ENCODE measurements at regions not wholly inside any gene's neighbourhood (a gene's known extent, or its start where the extent isn't known, plus 50 kb on each side); places are given as distances from the start of the nearest gene placed in this dataset.

DNA sequence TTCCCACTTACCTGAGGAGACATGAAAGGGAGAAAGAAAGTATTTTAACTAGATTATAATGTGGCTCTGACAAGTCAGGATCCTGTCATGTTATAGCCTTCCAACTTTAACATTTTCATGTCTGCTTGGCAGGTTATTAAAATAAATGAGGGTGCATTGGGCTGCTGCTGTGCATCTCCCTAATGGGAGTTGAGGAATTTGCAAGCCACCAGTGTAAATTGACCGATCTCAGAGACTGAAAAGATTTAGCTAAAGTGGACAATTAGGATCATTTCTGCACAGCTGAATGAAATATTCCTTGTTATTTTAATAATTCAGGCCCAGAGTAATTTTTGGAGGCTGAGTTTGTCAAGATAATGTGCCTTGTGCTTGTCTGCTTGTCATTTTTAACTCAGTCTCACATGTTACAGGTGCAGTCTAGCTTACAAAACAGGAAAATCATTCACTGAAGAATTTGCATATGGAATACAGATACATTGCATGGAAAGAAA is 366.3 kb upstream of the ADAMTS16 start:
- DNase-seq: no peak

DNA sequence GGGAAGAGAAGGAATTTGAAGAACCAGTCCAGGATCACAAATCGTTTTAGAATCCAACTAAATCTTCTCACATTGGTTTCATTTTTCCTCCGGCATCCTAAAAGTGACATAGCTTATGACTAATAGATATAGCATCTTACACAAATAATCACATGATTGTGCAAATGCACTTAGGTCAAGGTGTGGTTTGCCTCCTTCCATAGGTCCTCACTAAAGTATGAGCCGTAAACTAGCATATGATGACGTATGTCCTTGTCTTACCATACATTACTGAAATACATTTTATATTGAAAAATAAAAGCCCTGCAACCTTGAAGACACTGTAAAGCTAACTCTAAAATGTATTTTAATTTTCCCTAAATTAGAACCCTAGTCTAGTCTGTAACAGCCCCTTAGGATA is 362.7 kb upstream of the ADAMTS16 start:
- DNase-seq: no peak

DNA sequence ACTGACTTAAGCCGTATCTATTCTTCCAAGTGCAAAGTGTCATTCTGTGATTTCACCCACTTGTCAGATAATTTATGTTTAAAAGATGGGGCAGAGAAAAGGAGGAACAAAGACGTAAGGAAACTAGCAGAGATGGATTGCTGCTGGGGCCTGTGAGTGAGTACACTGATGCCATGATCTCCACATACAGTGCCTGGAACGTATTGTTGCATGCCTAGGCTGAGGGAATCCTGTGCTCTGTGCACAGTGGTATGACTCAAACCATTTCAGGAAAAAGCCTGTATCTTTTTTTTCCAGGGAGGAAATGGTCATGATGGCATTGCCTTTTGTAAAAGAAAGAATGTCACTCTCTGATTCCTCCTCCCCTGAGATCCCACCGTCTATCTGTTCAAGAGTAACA is 359.5 kb upstream of the ADAMTS16 start:
- DNase-seq: no peak

DNA sequence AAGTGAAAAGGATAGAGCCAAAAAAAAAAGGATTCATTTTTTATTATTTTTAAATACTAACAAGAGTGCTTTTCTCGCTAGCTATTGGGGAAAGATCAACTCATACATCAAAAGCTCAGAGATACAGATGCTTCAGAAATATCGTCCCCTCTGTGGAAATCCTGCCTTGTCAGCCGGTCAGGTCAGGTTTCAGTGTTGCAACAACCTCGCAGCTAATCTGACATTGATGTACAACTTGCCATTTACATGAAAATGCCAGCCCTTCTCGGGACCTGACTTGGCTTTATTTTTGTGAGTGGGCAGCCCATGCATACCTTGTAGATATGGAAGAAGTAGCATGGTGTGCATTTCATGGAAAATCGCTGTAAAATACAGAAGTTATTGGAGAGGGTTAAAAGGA is 358.8 kb upstream of the ADAMTS16 start:
- no peak for DNase-seq

DNA sequence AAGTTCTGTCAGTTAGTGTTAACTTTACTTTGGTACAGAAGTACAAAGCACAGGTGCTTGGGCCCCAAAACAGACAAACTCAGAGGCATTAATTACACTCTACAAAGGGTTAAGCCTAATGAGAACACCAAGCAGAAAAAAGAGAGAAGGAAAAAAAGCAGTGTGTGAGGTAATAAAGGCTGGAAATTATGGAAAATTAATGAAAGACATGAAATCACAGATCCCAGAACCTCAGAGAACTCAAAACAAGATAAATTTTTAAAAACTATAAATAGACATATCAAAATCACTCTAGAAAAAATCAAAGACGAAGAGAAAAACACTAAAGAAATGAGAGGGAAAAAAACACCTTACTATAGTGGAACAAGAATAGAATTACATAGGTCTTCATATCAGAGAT is 354.2 kb upstream of the ADAMTS16 start:
- no peak for DNase-seq

DNA sequence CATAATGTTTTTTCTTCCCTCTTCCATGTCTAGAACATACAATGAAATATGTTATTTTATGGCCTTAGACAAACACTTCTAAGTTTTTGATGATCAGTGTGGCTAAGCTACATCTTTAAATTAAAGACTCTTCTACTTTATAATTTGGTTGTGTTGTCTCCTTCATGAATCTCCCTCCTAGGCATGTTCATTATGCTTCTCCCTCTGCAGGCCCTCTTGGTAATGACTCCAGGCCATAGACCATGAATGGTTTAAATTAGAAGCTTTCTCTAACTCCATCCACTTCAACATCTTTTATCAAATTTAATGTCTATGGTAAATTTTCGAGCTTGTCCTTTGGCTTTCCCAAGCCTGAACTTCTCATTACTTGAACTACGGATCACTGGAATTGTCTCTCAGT is 342.7 kb upstream of the ADAMTS16 start:
- no peak for DNase-seq

DNA sequence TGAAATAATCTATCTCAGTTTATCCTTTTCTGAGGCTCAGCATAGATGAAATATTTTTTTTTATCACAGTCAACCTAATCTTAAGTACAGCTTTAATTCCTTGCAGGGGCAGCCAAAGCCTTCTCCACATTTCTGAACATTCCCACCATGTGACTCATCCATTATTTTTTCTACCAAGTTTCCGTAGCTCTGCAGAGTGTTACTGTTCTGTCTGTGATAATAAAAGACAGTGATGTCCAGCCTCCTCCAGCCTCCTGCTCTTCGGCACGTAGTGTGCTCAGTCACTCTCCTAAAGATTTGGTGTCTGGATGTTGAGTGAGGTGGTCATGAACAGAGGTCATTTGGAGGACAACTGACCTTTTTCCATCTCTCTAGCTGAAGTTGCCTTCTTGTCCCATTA is 338.1 kb upstream of the ADAMTS16 start:
- DNase-seq: no peak

DNA sequence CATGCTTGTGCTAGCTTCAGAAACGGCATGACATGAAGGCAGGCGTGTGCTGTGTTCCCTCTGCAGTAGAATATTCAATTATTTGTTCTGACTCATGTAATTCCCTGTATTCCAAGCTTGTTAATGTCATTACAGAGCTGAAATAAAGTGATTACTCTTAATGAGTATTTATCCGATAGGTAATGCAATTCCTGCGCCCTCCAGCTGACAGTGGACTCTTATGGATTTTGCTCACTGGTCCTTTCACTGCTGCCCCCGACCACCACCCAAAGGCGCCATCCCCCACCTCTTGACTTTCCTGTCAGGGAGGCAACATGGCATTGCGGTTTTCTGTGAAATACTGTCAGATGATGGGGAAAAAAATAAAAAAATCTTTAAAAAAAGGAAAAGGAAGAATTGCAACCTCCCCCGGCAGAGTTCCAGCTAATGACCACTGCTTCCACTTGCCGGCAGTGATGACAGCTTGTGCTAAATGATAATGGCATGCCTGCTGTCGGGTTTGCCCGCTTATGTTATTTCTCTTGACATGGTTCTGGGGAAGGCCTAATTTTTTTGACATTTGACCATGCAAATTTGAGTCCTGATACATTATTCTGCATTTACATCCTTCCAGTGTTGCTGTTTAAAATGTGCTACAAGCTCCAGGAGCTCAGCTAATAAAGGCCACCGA is 335.3 kb upstream of the ADAMTS16 start:
- DNase-seq: no peak

DNA sequence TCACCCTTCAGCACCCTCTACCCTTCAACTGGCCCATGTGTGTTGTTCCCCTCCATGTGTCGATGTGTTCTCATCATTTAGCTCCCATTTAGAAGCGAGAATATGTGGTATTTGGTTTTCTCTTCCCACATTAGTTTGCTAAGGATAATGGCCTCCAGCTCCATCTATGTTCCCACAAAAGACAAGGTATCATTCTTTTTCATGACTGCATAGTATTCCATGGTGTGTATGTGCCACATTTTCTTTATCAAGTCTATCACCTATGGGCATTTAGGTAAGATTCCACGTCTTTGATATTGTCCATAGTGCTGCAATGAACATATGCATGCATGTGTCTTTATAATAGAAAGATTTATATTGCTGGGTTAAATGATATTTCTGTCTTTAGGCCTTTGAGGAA is 325.1 kb upstream of the ADAMTS16 start:
- DNase-seq: no peak

DNA sequence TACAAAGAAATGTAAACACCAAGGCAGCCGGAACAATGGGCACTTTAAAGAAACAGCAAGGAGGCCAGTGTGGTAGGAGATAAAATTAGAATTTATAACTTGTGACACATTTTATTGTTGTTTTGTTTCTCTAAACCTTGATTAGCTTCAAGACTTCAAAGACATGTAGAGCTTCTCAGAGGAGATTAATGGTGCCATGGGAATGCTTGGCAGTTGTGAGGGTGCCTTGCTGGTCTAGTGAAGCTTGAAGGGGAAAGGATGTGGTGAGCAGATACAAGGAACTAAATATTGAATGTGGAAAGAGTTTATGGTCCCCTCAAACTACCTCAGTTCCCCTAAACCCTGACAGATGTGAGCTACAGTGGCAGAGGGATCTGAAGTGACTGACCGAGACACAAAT is 322.4 kb upstream of the ADAMTS16 start:
- DNase-seq: no peak

DNA sequence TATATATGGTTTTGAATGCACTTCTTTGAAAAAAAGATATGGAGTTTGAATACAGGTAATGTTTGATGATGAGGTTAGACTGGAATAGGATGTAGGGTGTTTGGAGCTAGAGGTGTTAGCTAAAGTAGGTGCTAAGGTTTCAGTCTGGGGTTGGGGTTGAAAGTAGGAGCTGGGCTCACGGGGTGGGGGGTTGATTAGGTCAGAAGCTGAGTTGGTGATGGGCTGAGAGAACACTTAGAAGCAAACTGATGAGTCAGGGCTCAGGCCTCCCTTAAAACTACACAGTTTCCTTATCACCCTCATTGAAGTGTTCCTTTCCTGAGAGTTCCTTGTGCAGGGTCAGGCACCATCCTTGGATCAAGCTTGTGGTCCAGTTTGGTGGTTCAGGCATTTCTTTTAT is 308.8 kb upstream of the ADAMTS16 start:
- DNase-seq: no peak

DNA sequence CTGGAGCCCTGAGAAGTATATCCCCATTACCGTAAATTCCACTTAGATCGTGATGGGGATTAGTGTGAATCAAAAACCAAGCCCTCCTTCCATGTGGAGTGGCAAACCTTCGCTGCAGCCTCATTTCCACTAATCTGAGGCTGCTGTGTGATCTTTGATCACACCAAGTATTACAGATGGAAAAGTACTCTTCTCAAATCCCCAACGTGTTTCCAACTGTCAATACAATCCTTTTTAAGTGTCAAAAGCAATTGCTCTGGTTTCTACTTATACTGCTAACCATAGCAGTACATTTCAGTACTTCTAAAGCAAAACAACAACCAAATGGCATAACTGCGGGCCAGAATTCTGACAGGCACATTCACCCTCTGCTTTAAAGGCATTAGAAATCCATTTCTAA is 307.7 kb upstream of the ADAMTS16 start:
- no peak for DNase-seq

DNA sequence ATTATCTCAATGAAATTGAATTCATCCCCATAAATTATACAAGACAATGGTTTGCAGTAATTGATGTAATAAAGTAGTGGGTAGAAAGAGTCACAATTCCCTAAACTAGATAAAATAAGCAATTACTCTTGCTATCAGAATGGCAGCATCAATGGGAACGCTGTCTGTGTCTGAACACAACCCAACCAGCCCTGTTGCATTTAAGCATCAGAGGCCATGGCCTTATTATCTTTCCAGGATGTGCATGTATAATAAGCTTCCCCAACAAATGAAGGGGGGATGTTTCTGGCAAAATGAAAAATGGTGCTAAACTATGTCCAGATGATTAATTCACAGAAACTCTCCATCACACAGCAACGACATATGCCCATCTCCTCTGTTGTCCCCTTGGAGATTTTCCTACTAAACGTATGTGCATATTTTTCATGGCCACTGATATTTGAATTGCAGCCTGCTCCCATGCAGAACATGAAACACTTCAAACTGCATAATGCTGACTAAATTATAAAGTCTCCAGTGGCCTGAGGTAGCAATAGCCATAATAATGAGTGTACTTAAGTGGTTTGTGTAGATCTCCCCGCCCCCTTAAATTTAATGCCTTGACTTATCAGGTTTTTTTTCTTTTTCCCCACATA is 306.9 kb upstream of the ADAMTS16 start:
- no peak for DNase-seq

DNA sequence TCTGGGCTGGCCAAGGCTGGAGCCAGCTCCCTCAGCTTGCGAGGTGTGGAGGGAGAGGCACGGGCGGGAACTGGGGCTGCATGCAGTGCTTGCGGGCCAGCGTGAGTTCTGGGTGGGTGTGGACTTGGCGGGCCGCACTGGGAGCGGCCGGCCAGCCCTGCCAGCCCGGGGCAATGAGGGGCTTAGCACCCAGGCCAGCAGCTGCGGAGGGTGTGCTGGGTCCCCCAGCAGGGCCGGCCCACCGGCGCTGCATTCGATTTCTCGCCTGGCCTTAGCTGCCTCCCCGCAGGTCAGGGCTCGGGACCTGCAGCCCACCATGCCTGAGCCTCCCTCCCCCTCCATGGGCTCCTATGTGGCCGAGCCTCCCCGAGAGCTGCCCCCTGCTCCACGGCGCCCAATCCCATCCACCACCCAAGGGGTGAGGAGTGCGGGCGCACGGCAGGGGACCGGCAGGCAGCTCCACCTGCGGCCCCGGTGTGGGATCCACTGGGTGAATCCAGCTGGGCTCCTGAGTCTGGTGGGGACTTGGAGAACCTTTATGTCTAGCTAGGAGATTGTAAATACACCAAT is 302.6 kb upstream of the ADAMTS16 start:
- no peak for DNase-seq

DNA sequence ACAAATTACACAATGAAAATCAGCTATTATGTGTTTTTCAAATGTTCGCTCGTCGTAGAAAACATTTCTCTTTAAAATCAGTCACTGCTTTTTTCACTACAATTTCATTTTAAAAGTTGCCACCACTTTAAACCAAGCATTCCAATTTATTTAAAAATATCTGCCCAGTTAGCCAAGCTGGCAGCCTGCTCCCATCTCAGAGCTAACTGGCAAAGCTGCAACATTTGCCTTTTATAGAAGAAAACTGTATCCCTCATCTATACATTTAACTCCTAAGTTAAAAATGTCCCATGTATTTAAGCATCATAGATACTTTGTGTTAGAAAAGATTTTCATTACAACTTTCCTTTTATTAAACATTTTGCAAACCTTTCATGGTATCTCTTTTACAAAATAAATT is 294.9 kb upstream of the ADAMTS16 start:
- no peak for DNase-seq

DNA sequence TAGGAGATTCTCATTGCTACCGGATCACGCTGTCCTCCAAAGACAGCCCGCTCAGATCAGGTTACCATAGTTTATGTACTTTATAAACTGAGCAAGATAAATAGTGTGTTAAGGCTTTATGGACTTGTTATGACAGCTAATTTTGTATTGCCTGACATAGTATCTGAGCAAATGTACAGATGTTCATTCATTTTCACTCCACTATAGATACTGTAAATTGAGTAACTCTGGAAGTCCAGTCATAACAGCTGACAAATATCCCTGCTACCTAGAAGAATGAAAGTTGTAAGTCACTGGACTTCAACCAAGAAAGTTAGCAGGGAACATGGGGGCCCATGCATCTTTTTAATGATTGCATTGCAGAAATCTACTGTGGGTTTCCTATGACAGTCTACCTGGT is 292.4 kb upstream of the ADAMTS16 start:
- DNase-seq: no peak

DNA sequence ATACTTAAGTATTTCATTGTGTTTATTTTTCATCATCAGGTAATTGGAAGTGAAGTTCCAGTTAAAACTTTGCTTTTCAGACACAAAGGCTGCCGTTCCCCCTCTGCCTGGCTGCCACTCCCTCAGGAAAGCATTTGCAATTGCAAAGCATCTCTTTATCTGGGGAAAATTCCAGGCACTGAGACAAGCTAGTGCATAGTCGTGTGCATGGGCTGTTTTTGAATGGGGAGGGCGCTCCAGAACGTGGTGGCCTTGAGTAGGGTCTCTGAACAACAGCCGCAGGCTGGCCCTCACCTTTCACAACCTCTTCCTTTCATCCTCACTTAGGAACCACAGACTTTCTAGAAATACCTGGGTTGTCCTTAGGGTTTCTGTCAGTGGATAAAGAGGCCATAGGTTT is 285.1 kb upstream of the ADAMTS16 start:
- no peak for DNase-seq

DNA sequence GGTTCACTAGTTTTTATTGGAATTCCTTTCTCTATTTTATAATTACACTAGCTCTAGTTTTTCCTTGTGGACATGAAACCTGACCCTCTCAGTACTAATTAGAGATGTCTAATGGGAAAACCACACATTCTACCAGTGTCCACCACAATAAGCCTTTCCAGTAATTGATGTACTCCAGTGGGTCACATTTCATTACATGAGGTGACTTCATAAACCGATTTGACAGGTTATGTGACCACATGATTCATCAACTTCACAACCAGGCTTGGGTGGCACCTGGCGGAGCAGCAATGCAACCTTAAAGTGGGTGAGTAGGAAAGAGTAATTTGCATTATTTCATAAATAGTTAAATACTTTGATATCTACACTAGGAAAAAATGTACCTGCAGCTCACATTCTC is 284.2 kb upstream of the ADAMTS16 start:
- no peak for DNase-seq

DNA sequence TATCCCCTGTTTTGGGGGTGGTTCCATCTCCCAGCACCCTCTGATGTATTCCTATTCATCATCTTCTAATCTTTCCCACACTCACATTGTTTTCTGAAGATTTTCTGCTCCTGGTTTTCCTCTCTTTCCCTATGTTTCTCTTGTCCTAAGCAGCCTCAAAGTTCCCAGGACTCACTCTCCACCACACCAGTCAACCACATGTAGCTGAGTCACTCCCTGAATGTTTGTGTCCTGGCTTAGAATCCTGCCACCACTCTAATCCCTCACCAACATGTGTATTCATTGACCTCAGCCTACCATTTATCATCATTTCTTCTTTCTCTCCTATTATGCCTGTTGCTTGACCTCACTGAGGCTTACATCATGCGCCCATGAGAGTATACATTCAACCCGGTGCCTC is 282.4 kb upstream of the ADAMTS16 start:
- DNase-seq: no peak

DNA sequence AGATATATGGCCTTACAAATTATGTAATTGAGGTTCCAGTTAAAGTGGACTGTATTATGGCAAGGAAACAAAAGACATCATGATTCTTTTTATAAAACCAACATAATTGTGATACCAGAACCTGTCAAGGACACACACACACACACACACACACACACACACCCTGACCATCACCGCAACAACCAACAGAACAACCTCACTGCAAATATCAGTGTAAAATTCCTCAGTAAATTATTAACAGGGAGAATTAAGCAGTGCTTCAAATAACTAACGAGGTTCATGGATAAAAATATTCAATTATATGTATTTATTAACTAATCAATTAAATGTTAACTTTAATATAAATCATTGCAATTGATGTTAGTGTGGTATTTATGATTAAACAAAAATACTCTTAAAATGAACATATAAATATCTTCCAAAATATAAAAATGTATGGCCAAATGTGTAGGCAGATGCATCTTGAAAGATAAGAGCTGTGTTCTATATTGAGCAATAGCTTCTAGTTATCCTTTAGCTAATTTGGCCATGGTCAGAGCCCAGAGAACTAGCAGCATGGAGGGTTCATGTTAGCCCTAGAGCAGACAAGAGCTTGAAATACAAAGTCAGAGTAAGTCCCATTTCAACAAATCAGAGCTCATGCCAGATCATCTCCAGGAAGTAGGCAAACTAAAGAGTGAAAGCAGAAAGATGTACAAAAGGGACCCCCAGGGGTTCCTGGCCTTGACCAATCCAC is 280.5 kb upstream of the ADAMTS16 start:
- no peak for DNase-seq

DNA sequence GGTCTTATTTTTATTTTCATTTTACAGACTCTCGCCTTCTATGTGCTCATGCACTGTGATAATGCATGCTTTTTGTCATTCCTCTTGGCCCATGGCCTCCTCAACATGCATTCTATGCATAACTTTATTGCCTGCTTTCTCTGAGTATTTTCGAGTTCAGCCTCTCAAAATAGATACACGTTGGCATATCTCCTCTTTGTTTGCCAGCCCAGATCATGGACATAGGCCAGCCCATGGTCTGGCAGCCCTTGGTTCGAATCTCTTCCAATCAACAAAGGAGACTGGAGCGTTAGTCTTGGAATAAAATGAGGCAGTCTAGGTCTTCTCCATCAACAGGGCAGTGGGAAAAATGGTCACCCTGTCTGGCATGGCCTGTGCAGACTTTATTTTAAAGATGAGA is 279.5 kb upstream of the ADAMTS16 start:
- no peak for DNase-seq

DNA sequence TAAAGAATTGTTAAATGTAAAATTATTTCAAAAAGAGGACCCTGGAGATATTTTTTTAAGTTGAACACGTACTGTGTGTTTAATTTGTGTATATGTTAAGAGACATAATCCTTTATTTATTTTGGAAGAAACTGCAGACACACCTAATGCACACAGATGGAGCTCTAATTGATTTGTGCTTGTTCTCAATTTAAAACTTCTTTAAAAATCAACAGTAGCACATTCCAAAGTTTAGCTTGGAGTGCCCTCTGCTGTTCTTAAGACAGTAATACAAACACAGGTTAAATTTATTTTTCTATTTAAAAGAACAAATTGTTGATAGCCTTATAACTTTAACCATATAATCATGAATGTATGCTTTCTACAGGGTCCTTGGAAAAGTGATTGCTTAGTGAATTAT is 277.6 kb upstream of the ADAMTS16 start:
- no peak for DNase-seq

DNA sequence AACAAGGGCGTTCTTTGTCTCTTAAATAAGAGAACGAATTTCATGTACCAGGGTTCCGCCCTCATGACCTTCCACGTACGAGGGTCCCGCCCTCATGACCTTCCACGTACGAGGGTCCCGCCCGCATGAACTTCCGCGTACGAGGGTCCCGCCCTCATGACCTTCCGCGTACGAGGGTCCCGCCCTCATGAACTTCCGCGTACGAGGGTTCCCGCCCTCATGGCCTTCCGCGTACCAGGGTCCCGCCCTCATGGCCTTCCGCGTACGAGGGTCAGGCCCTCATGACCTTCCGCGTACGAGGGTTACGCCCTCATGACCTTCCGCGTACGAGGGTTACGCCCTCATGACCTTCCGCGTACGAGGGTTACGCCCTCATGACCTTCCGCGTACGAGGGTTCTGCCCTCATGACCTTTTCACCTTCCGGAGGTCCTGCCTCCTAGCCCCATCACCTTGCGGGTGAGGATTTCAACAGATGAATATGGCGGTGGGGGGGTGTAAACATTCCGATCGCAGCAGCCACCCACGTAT is 273.9 kb upstream of the ADAMTS16 start:
- DNase-seq: no peak

DNA sequence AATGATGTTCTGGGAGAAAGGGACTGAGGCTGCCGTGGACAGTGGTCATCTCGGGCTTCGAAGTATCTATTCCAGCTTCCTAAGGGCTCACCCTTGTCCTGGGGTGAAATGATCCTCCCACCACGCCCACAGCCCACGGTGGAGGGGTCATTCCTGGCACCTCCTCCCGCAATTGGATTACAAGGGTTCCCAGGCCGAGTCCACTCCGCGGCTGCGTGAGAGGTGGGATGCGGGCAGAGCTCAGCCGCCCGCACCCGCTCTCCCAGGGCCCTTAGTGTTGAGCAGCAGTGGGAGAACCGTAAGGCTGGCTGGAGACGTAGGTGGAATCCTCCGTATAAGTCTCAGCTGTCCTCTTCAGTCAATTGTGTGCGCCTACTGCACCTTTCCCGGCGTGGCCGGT is 273.3 kb upstream of the ADAMTS16 start:
- no peak for DNase-seq

All from activated CD4-positive, CD25-positive, alpha-beta regulatory T cell (primary cell).